ENCODE measurements at regions not wholly inside any gene's neighbourhood (a gene's known extent, or its start where the extent isn't known, plus 50 kb on each side); places are given as distances from the start of the nearest gene placed in this dataset.
"Not testable (repeated sequence)": the region's sequence is repeated elsewhere in the genome, so short reads cannot be mapped to it uniquely, and the experiment has no call there.

GRCh38 chrX:39267176-39267575 lies 465.9 kb downstream of the MID1IP1 start:
- Histone ChIP-seq H3K36me3 (ENCODE audit: insufficient read depth, insufficient read length, low read length) (no peaks in the 10 kb centered on the region), H3K9me3 (ENCODE audit: insufficient read depth, low read length) (no peaks in the 10 kb centered on the region), H3K9ac (ENCODE audit: insufficient read length, low read depth) (no peak overlapping the region), H3K4me1 (ENCODE audit: insufficient read depth, insufficient read length) (no peaks in the 10 kb centered on the region), H3K27me3 (ENCODE audit: insufficient read depth, insufficient read length) (no peaks in the 10 kb centered on the region), H3K4me3 (ENCODE audit: insufficient read length, low read depth) (no peak overlapping the region)
- TF ChIP-seq YY1 (IDR thresholded peaks at IDR 0.05; ENCODE audit: insufficient read depth, insufficient read length): no peak
- no peak for TF ChIP-seq SUZ12 (IDR thresholded peaks at IDR 0.05; ENCODE audit: extremely low read depth, insufficient read depth, insufficient read length)
- TF ChIP-seq ZNF274 (IDR thresholded peaks at IDR 0.05; ENCODE audit: low read depth, low read length): no peak
- DNase-seq (ENCODE audit: low read depth, low spot score): no peak

- no peaks in the 10 kb centered on the region for H3K27me3 ChIP-seq (ENCODE audit: insufficient read depth, insufficient read length)
- no peaks in the 10 kb centered on the region for H3K4me1 ChIP-seq (ENCODE audit: insufficient read depth, insufficient read length)
- DNase-seq (ENCODE audit: low read depth, low spot score): no peak
- H3K9ac ChIP-seq (ENCODE audit: insufficient read length, low read depth): no peak overlapping the region
- TF ChIP-seq ZNF274 (IDR thresholded peaks at IDR 0.05; ENCODE audit: low read depth, low read length): no peak
- no peak for TF ChIP-seq YY1 (IDR thresholded peaks at IDR 0.05; ENCODE audit: insufficient read depth, insufficient read length)
- TF ChIP-seq SUZ12 (IDR thresholded peaks at IDR 0.05; ENCODE audit: extremely low read depth, insufficient read depth, insufficient read length): no peak
- no peak overlapping the region for H3K4me3 ChIP-seq (ENCODE audit: insufficient read length, low read depth)
- no peaks in the 10 kb centered on the region for H3K9me3 ChIP-seq (ENCODE audit: insufficient read depth, low read length)
- no peaks in the 10 kb centered on the region for H3K36me3 ChIP-seq (ENCODE audit: insufficient read depth, insufficient read length, low read length)
These were observed 466.9 kb downstream of the MID1IP1 start for GRCh38 chrX:39268207-39268606.

DNA sequence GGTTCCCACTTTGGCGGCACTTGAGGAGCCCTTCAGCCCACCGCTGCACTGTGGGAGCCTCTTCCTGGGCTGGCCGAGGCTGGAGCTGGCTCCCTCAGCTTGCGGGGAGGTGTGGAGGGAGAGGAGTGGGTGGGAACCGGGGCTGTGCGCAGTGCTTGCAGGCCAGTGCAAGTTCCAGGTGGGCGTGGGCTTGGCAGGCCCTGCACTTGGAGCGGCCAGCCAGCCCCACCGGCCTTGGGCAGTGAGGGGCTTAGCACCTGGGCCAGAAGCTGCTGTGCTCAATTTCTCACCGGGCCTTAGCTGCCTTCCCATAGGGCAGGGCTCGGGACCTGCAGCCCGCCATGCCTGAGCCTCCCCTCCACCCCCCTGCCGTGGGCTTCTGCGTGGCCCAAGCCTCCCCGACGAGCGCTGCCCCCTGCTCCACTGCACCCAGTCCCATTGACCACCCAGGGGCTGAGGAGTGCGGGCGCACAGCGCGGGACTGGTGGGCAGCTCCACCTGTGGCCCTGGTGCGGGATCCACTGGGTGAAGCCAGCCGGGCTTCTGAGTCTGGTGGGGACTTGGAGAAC lies 474.3 kb downstream of the MID1IP1 start:
- Histone ChIP-seq H3K4me1 (ENCODE audit: insufficient read depth, insufficient read length) (no peaks in the 10 kb centered on the region), H3K9me3 (ENCODE audit: insufficient read depth, low read length) (no peaks in the 10 kb centered on the region; the same call in 1 of the 2 replicates), H3K4me3 (ENCODE audit: insufficient read length, low read depth) (no peak overlapping the region), H3K36me3 (ENCODE audit: insufficient read depth, insufficient read length, low read length) (no peaks in the 10 kb centered on the region), H3K27me3 (ENCODE audit: insufficient read depth, insufficient read length) (no peaks in the 10 kb centered on the region), H3K9ac (ENCODE audit: insufficient read length, low read depth) (no peak overlapping the region)
- no peak for TF ChIP-seq YY1 (IDR thresholded peaks at IDR 0.05; ENCODE audit: insufficient read depth, insufficient read length)
- no peak for TF ChIP-seq ZNF274 (IDR thresholded peaks at IDR 0.05; ENCODE audit: low read depth, low read length)
- no peak for TF ChIP-seq SUZ12 (IDR thresholded peaks at IDR 0.05; ENCODE audit: extremely low read depth, insufficient read depth, insufficient read length)
- no peak for DNase-seq (ENCODE audit: low read depth, low spot score)

- not testable (repeated sequence) for H3K4me1 ChIP-seq (ENCODE audit: insufficient read depth, insufficient read length); H3K9ac ChIP-seq (ENCODE audit: insufficient read length, low read depth); H3K36me3 ChIP-seq (ENCODE audit: insufficient read depth, insufficient read length, low read length); DNase-seq (ENCODE audit: low read depth, low spot score); H3K9me3 ChIP-seq (ENCODE audit: insufficient read depth, low read length); H3K27me3 ChIP-seq (ENCODE audit: insufficient read depth, insufficient read length); H3K4me3 ChIP-seq (ENCODE audit: insufficient read length, low read depth)
These were observed 476.6 kb downstream of the MID1IP1 start for GRCh38 chrX:39277685-39278390.

GRCh38 chrX:39283239-39283638 lies 482.0 kb downstream of the MID1IP1 start:
- TF ChIP-seq YY1 (IDR thresholded peaks at IDR 0.05; ENCODE audit: insufficient read depth, insufficient read length): no peak
- TF ChIP-seq ZNF274 (IDR thresholded peaks at IDR 0.05; ENCODE audit: low read depth, low read length): no peak
- TF ChIP-seq SUZ12 (IDR thresholded peaks at IDR 0.05; ENCODE audit: extremely low read depth, insufficient read depth, insufficient read length): no peak
- no peak overlapping the region for H3K9ac ChIP-seq (ENCODE audit: insufficient read length, low read depth)

GRCh38 chrX:39288592-39288991 lies 487.3 kb downstream of the MID1IP1 start:
- TF ChIP-seq ZNF274 (IDR thresholded peaks at IDR 0.05; ENCODE audit: low read depth, low read length) (no peak), YY1 (IDR thresholded peaks at IDR 0.05; ENCODE audit: insufficient read depth, insufficient read length) (no peak), SUZ12 (IDR thresholded peaks at IDR 0.05; ENCODE audit: extremely low read depth, insufficient read depth, insufficient read length) (no peak)
- DNase-seq (ENCODE audit: low read depth, low spot score): no peak
- Histone ChIP-seq H3K9me3 (ENCODE audit: insufficient read depth, low read length) (peaks cover 13% of the 10 kb centered on the region), H3K4me3 (ENCODE audit: insufficient read length, low read depth) (no peak overlapping the region), H3K36me3 (ENCODE audit: insufficient read depth, insufficient read length, low read length) (no peaks in the 10 kb centered on the region), H3K9ac (ENCODE audit: insufficient read length, low read depth) (no peak overlapping the region), H3K27me3 (ENCODE audit: insufficient read depth, insufficient read length) (no peaks in the 10 kb centered on the region), H3K4me1 (ENCODE audit: insufficient read depth, insufficient read length) (no peaks in the 10 kb centered on the region)

More at GRCh38 chrX:39283239-39283638, 482.0 kb downstream of the MID1IP1 start:
- Histone ChIP-seq H3K4me1 (ENCODE audit: insufficient read depth, insufficient read length) (no peaks in the 10 kb centered on the region), H3K27me3 (ENCODE audit: insufficient read depth, insufficient read length) (no peaks in the 10 kb centered on the region), H3K4me3 (ENCODE audit: insufficient read length, low read depth) (no peak overlapping the region), H3K9me3 (ENCODE audit: insufficient read depth, low read length) (peaks cover 26% of the 10 kb centered on the region), H3K36me3 (ENCODE audit: insufficient read depth, insufficient read length, low read length) (no peaks in the 10 kb centered on the region)
- no peak for DNase-seq (ENCODE audit: low read depth, low spot score)

GRCh38 chrX:39289827-39290226 lies 488.6 kb downstream of the MID1IP1 start:
- no peaks in the 10 kb centered on the region for H3K4me1 ChIP-seq (ENCODE audit: insufficient read depth, insufficient read length)
- 0 out of 2 replicates have a peak, but pooled peaks cover under 1% of the 10 kb centered on the region for H3K9me3 ChIP-seq (ENCODE audit: insufficient read depth, low read length)
- H3K36me3 ChIP-seq (ENCODE audit: insufficient read depth, insufficient read length, low read length): no peaks in the 10 kb centered on the region
- no peak overlapping the region for H3K9ac ChIP-seq (ENCODE audit: insufficient read length, low read depth)
- H3K27me3 ChIP-seq (ENCODE audit: insufficient read depth, insufficient read length): no peaks in the 10 kb centered on the region
- no peak for DNase-seq (ENCODE audit: low read depth, low spot score)
- no peak overlapping the region for H3K4me3 ChIP-seq (ENCODE audit: insufficient read length, low read depth)
- no peak for TF ChIP-seq ZNF274 (IDR thresholded peaks at IDR 0.05; ENCODE audit: low read depth, low read length)
- TF ChIP-seq SUZ12 (IDR thresholded peaks at IDR 0.05; ENCODE audit: extremely low read depth, insufficient read depth, insufficient read length): no peak
- no peak for TF ChIP-seq YY1 (IDR thresholded peaks at IDR 0.05; ENCODE audit: insufficient read depth, insufficient read length)

Data from NT2/D1 (cell line).